ENCODE measurements at regions not wholly inside any gene's neighbourhood (a gene's known extent, or its start where the extent isn't known, plus 50 kb on each side); places are given as distances from the start of the nearest gene placed in this dataset.
"Not testable (repeated sequence)": the region's sequence is repeated elsewhere in the genome, so short reads cannot be mapped to it uniquely, and the experiment has no call there.

GRCh38 chr2:72028996-72029395 is 118.7 kb downstream of the CYP26B1 start:
- DNase-seq: no peak

- DNase-seq: no peak
Observed at GRCh38 chr2:72028351-72028995, 119.2 kb downstream of the CYP26B1 start.

GRCh38 chr2:72027426-72028161 is 120.1 kb downstream of the CYP26B1 start:
- no peak for DNase-seq

GRCh38 chr2:72026819-72027425 is 120.7 kb downstream of the CYP26B1 start:
- no peak for DNase-seq

GRCh38 chr2:72024451-72025175 is 123.0 kb downstream of the CYP26B1 start:
- DNase-seq: no peak

- no peak for DNase-seq
Observed at GRCh38 chr2:72023678-72024390, 123.8 kb downstream of the CYP26B1 start.

- DNase-seq: not testable (repeated sequence)
Observed at GRCh38 chr2:72021371-72021770, 126.3 kb downstream of the CYP26B1 start.

GRCh38 chr2:72015266-72015665 is 132.4 kb downstream of the CYP26B1 start:
- no peak for DNase-seq

GRCh38 chr2:72014831-72015230 is 132.8 kb downstream of the CYP26B1 start:
- DNase-seq: no peak

GRCh38 chr2:72013726-72014125 is 133.9 kb downstream of the CYP26B1 start:
- DNase-seq: no peak

GRCh38 chr2:72012886-72013574 is 134.6 kb downstream of the CYP26B1 start:
- no peak for DNase-seq

GRCh38 chr2:72011791-72012190 is 135.9 kb downstream of the CYP26B1 start:
- DNase-seq: no peak

GRCh38 chr2:72011370-72011689 is 136.3 kb downstream of the CYP26B1 start:
- no peak for DNase-seq

- no peak for DNase-seq
Observed at GRCh38 chr2:72010647-72011369, 136.9 kb downstream of the CYP26B1 start.

- DNase-seq: no peak
Observed at GRCh38 chr2:72008608-72009007, 139.1 kb downstream of the CYP26B1 start.

GRCh38 chr2:72007402-72007801 is 140.3 kb downstream of the CYP26B1 start:
- no peak for DNase-seq

GRCh38 chr2:72006188-72006736 is 141.4 kb downstream of the CYP26B1 start:
- no peak for DNase-seq

GRCh38 chr2:72004976-72005375 is 142.7 kb downstream of the CYP26B1 start:
- no peak for DNase-seq

- no peak for DNase-seq
Observed at GRCh38 chr2:72004201-72004915, 143.3 kb downstream of the CYP26B1 start.

- DNase-seq: no peak
Observed at GRCh38 chr2:72003796-72004195, 143.9 kb downstream of the CYP26B1 start.

- no peak for DNase-seq
Observed at GRCh38 chr2:72003124-72003523, 144.5 kb downstream of the CYP26B1 start.

All from DMS153 (cell line).